ENCODE measurements at regions not wholly inside any gene's neighbourhood (a gene's known extent, or its start where the extent isn't known, plus 50 kb on each side); places are given as distances from the start of the nearest gene placed in this dataset.
"Not testable (repeated sequence)": the region's sequence is repeated elsewhere in the genome, so short reads cannot be mapped to it uniquely, and the experiment has no call there.

DNA sequence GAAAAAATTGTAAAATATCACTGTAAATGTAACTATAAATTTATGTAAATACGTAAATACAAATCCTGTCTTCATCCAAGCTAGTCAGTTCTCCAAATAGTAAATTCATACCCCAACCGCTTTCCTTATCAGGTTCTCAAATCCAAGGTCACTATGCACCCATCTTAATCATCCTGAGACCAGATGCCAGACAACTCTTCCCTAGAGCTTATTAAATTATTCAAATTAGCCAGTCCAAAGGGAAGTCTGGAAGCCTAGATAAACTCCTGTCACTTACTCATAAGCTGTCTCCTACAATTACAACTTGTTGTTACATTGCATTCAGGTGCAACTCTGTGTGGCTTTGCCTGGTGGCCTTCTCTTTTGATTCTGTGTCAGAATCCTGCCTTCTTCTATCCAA lies 836.1 kb upstream of the PCDH20 start:
- no peak for DNase-seq

DNA sequence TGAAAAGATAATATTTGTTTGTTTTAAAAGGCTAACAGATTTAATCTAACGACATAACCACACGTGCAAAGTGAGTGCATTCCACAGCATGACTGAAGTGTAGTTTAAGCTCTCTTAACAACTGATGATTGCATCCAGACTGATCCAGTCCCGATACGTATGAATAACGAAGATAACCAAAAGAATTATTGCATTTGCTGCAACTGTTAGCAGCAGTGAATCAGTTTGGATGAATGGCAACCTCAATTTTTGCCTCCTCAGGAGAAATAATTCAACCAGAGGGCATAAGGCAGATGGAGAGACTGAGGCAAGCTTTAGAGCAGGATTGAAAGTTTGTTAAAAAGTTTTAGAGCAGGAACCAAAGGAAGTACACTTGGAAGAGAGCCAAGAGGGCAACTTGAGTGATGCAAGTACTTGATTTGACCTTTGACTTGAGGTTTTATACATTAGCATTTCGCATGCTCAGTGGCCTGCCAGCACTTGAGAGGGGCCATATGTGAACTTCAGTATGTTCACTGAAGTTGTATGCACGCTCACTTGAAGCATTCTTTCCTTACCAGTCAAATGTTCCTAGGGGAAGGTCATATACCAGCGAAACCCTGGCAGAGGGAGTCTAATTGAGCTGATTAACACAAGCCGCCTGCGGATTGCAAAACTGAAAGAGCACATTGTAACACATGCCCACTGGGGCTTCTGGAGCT lies 835.0 kb upstream of the PCDH20 start:
- no peak for DNase-seq

DNA sequence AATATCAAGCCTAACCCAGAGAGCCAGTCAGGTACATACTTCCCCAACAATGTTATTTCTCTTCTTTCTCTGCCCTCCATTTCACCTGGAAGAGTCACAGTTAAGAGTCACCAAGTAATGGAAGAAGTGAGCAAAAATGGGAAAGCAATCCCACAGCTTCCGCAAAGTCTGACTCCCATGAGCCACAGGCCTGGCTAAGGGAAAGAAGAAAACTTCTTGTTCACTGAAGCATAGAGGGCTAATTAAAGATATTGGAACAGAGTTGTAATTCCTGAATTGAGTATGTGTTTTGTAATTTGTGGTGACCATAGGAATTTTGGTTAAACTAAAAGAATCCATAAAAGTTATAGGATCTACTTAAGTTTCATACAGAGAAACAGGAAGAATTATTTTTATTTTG lies 830.9 kb upstream of the PCDH20 start:
- DNase-seq, result no peak

DNA sequence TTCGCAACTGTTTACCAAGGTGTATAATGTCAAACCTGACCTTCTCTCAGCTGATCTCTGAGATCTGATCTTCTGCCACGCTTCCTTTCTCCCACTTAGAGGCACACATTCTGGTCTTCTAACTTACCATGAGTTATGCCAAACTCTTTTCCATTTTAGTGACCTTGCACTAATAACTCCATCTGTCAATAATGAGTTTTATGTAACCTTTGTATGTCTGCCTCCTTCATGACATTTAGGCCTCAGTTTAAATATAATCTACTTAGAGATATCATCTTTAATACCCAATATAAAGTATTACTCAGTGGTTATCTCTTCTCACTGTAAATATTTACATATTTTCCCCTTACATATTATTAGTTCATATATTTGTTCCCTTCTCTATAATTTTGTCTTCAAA lies 827.5 kb upstream of the PCDH20 start:
- DNase-seq, result no peak

DNA sequence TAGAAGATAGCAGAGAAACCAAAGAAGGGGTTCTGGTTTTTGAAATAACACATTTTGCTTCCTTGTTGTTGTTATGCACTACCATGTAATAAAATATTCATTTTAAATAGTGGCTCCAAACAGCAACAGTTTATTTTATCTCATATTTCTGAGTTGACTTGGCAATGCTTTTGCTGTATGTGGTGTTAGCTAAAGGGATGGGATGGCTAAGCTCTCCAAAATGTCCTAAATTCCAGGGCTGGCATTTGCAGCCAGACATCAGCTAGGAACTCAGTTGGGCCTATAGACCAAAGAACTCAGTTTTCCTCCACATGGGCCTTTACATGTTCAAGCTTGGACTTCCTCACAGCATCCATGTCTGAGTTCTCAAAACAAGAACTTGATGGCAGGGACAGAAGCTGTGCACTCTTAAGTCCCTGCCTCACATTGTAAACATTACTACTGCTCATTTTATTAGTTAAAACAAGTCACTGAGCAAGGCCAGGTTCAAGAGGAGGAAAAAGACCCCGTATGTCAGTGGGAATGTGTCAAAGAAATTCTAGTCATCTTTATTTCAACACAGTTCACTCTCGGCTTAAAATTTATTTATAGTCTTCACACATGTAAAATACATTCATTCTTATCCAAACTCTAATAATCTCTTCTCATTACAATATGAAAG lies 819.3 kb upstream of the PCDH20 start:
- DNase-seq, result no peak

DNA sequence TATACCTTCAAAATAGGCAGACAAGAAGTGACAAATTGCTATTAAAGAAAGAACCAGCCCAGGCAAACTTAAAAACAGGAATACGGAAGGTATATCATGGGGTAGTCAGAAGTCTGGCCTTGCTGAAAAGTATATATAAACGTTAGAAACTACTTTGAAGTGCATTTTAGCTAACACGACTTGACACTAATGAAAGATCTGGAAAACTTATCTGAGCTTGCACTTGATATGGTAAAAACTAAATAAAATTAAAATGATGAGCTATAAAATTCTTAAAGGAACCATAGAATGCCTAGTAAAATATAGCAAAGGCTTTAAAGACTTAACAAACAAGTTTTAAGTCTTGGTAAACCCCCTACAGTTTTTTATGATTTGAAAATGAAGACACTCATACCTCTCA lies 795.3 kb upstream of the PCDH20 start:
- DNase-seq, result no peak

DNA sequence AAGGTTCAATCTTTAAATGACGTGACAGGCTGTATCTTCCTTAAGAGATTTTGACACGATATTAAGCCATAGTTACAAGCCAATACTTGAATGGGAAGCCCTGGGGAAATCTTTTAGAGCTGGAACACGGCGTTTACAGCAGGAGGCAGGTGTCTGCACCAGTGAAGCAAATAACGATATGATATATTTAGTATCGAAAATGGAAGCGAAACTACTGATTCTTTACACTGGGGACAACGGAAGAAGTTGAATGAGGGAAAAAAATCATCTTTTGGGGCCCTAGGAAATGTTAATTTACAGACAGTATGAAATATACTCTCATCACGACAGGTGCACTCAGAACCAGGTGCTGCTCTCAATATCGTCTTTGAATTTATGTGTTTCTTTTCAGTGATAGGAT lies 793.9 kb upstream of the PCDH20 start:
- DNase-seq, result no peak

DNA sequence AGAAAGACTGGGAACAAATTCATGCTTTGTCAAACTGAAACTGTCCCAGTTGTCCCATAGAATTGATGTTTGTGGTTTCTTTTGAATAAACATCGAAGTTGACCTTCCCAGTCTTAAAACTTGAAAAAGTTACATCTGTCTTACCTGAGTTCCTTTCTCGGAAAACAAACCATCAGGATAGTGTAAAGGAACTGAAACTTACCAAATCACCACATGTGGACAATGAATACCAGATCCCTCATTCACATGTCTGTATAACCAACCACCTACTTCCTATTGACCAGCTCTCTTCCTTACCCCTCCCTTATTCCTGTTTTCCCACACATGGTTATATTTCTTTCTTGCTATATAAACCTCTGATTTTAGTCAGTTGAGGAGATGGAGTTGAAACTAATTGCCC lies 791.7 kb upstream of the PCDH20 start:
- DNase-seq, result no peak

DNA sequence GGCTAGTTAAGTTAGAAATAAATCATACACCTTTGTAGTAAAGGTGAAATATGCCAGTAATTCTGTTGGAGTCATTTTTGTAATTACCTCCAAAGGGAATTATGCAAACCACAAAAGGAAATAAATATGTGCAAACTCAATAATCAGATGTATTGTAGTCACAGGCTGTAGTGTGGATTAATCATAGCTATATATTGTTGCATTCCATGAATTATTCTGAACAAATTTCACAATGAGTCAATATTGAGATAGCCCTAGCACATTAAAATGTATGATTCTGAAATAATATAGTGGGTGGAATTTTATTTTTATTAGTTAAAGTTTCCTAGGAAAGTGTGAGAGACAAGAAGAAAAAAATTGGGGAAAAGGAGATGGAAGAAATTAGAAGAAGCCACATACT lies 790.5 kb upstream of the PCDH20 start:
- DNase-seq, result no peak

DNA sequence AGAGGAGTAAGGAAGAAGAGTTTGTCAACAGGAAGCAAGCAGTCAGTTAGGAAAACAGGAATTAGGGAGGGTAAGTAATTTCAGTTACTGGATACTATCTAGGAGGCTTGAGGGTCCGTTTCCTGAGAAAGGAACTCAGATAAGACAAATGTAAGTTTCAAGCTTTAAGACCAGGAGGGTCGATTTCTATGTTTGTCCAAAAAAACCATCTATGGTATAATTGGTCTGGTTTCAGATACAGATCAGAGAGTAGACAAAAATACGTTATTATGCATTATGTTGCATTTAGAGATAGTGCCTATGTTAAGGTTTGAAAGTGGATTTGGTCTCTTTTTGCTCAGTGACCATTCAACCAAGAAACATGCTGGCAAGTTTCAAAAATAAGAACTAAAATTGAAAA lies 789.6 kb upstream of the PCDH20 start:
- DNase-seq, result no peak

DNA sequence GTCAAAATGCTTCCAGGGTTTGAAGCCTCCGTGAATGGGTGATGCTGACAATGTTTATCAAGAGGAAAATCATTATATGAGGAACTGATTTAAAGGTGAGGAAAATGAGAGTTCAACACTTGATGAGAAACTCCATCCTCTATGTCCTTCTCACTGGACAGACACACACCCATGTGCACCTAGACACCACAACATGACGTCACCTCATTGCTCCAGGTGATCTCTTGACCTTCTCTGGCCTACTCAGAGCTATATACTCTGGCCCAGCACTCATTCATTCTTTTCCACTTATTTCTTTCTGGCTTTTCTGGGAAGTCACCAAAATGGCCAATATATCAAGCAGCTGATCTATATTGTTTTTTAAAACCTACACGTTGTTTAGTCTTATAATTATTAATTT lies 778.7 kb upstream of the PCDH20 start:
- DNase-seq, result no peak

DNA sequence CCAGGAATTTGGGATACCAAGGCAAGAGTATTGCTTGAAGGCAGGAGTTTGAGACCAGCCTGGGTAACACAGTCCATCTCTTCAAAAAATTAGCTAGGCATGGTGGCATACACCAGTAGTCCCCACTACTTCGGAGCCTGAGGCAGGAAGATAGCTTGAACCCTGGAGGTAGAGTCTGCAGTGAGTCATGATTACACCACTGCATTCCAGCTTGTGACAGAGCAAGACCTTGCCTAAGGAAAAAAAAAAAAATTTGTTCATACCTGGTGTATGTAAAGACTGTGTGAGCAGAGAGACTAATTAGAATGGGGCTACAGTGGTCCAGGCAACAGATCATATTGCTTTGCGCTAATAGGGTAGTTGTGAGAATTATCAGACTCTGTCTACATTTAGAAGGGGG lies 778.3 kb upstream of the PCDH20 start:
- no peak for DNase-seq

DNA sequence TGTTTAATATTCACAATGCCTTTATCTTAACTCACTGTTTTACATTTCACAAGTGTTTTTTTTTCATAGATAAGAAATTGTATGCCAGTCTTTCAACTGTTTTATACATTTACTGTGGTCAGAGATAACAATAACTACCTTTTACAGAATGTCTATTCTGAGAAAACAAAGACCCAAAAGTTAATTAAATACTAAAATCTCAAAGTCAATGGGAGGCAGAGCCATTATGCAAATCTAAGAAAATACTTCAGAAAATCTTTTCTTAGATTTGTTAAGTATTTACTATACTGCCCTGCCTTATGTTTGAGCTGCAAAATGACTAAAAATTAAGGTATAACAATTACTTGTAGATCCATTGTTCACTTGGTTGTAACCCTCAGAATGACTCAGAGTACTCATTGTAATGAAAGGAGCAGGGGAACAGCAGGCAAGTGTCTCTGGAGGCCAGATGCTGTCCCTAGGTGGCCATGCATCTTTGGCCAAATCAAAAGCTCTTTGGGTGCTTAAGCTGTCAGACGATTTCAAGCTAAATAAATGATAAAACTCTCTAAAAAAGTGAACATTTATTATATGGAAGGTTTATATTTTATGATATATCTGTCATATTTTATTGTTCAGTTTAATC lies 770.1 kb upstream of the PCDH20 start:
- no peak for DNase-seq

DNA sequence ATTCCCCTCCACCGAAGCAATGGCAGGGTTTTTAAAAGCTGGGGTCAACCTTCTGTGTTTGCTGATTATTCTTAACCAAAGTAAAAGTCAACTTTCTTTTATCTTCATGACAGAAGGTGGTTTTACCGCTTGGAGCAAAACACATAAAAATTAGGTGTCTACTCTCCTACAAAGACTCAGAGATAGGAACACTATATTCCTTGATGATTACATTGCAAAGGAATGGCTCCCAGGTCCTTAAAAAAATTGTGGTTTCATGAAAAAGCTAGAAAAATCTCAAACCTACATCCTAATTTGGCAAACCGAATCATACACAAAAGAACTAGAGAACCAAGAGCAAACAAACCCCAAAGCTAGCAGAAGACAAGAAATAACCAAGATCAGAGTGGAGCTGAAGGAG lies 760.4 kb upstream of the PCDH20 start:
- DNase-seq, result no peak

DNA sequence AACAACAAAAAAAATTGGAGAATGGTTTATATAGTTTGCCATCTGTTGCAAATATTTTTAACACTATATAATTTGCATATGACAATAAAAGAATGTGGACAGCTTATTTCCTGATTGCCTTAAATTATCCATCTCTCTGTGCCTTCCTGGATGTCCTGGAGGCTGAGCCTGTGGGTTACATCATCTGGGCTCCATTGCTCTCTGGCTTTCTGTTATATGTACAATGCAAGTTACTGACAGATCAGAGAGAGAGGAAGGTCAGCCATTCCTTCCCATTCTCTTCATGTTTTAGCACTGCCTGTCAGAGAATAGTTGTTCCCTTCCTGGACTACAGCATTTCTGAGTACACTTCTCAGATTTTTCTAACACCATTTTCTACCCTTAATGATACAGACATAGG lies 758.3 kb upstream of the PCDH20 start:
- no peak for DNase-seq

DNA sequence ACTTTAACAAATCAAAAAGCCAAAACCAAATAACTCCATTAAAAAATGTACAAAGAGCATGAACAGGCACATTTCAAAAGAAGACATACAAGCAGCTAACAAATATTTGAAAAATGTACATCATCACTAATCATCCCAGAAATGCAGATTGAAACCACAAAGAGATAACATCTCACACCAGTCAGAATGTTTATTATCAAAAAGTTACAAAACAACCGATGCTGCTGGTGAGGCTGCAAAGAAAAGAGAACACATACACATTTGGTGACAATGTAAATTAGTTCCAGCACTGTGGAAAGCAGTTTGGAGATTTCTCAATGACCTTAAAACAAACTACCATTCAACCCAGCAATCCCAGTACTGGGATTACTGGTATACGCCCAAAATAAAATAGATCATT lies 756.0 kb upstream of the PCDH20 start:
- no peak for DNase-seq

DNA sequence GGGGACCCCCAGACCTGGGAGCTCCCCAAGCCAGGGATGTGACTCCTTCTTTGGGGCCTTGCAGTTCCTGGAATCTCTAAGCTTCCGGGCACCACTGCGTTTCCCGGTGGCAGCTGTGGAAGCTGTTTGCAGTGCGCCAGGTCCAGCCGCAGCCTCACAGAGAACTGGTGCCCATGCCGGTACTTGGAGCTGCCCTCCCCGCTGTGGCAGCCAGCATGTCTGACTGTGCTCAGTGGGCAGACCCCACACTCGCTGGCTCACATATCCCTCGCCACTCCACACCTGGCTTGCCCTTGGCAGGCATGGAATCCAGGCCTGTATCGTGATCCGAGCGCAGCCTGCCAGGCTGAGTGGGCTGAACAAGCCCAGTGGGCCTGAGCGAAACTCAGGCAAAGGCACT lies 753.2 kb upstream of the PCDH20 start:
- DNase-seq, result no peak

DNA sequence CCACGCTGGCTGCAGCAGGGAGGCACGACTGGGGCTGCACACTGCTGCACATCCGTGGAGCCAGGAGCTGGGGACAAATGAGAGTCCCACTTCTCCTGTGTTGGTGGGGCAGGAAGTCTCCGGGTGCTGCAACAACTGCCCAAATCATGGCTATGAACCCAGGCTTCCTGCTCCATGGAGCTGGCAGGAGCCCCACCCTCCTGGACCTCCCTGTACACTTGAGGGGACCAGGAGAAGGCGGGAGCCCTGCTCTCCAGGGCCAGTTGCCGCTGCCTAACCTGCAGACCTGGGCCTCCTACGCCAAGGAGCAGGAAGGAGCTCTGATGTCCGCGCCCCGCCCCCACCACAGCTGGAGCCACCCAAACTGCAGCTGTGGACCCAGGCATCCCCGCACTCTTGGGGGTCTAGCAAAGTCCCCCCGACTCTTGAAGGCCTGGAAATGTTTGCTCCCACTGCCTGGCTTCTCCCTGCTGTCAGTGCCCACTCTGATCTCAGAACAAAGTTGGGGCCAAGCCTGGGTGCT lies 752.1 kb upstream of the PCDH20 start:
- DNase-seq, result no peak

DNA sequence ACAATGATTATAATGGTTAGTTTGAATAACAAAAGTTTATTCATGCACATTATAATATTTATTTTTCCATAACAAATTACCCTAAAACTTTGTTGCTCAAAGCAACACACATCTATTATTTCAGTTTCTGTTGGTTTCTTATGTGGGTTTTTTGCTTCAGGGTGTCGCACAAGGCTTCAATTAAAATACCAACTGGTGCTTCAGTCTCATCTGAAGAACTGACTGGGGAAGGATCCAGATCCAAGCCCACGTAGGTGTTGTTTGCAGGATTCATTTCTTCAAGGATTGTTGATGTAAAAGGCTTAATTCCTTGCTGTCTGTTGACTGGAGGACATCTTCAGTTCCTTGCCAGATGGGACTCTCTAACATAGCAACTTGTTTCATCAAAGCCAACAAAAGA lies 747.2 kb upstream of the PCDH20 start:
- DNase-seq, result no peak

DNA sequence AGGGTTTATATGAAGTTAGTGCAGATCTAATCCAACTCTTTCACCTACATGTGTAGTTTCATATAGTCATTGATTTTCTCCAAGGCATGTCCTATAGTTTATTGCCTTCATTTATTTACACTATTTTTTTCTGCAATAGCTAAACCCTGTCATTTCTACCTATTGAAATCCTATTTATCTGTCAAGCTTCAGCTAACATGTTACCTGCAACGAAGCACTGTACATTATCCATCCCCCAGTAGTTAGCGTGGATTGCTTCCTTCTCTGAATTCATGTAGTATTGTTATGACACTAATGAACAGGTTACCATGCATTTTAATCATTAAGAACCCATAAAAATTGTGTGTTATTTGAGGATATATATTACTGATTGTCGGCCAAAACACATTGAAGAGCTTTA lies 742.9 kb upstream of the PCDH20 start:
- no peak for DNase-seq

DNA sequence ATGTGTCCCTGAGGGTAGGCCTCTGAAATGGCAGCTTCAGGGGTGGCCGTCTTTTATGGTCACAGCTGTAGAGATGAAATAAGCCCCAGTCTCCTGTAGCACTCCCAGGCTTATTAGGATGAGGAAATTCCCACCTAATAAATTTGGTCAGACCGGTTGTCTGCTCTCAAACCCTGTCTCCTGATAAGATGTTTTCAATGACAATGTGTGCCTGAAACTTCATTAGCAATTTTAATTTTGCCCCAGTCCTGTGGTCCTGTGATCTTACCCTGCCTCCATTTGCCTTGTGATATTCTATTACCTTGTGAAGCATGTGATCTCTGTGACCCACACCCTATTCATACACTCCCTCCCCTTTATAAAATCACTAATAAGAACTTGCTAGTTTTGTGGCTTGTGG lies 736.1 kb upstream of the PCDH20 start:
- not testable (repeated sequence) for DNase-seq

DNA sequence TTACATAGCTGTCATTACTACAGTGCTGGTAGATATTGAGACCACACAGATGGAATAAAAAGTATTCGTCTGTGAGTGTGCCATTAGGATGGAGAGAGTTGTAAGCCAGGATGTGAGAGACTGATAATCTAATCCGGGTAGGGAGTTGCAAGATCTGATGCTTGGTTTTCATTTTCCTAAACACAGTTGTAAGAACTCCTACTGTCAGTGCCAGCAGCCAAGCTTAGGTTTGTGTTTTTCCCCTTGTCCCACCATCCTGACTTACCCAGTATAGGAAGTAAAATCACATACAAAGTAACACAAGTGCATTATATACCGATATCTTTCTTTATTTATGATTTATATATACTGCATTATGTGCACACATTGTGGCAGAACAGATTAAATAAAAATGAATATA lies 726.4 kb upstream of the PCDH20 start:
- no peak for DNase-seq

DNA sequence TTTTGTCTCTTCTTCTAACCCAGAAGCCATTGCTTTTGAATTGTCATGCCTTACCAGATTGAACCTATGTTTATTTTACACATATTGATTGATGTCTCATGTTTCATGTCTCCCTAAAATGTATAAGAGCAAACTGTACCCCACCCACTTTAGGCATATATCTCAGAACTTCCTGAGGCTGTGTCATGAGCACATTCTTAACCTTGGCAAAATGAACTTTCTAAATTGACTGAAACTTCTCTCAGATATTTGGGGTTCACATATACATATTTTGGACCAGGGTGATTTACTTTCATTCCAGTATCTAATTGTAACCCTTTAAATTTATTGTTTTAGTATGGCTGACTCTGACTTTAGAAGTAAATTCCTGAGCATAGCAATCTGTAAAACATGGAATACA lies 723.9 kb upstream of the PCDH20 start:
- no peak for DNase-seq

DNA sequence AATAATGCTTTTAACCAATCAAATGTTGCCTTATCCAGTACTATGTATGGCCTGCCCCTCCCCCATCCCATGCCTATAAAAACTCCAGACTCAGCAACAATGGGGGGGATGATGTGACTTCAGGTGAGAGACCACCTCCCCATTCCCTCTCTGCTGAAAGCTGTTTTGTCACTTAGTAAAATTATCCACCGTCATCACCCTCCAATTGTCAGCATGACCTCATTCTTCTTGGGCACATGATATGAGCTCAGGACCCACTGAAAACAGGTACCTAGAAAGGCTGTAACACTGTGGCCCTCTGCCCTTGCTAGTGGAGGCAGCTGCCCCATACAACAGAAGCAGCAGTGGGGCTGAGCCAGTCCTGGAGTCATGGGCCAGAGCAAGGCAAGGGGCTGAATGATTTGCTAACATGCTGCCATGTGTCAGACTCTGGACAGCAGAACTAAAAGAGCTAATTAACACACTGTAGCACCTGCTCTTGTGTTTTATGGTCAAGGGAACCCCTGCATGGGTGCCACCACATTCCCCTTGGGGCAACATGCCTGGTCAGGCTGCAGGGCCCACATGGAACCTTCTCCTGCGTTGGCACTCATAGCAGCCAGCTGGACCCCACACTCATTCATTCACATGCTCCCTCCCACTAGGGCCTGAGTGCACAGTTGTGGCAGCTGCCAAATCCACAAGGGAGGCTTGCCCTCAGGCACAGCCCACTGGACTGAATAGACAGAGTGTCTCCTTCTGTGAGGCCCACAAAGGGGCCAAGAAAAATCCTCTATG lies 722.2 kb upstream of the PCDH20 start:
- DNase-seq, result no peak
